SKM-1 treated with dmso at 0.1 percent for 144 hours (cell line): ENCODE measurements at regions not wholly inside any gene's neighbourhood (a gene's known extent, or its start where the extent isn't known, plus 50 kb on each side); places are given as distances from the start of the nearest gene placed in this dataset.
"Not testable (repeated sequence)": the region's sequence is repeated elsewhere in the genome, so short reads cannot be mapped to it uniquely, and the experiment has no call there.

Source experiments
- DNase-seq: peaks from one replicate; lab custom pipeline; 2025; ENCODE audit not compliant: unreplicated experiment; lab: John Stamatoyannopoulos, UW

DNA sequence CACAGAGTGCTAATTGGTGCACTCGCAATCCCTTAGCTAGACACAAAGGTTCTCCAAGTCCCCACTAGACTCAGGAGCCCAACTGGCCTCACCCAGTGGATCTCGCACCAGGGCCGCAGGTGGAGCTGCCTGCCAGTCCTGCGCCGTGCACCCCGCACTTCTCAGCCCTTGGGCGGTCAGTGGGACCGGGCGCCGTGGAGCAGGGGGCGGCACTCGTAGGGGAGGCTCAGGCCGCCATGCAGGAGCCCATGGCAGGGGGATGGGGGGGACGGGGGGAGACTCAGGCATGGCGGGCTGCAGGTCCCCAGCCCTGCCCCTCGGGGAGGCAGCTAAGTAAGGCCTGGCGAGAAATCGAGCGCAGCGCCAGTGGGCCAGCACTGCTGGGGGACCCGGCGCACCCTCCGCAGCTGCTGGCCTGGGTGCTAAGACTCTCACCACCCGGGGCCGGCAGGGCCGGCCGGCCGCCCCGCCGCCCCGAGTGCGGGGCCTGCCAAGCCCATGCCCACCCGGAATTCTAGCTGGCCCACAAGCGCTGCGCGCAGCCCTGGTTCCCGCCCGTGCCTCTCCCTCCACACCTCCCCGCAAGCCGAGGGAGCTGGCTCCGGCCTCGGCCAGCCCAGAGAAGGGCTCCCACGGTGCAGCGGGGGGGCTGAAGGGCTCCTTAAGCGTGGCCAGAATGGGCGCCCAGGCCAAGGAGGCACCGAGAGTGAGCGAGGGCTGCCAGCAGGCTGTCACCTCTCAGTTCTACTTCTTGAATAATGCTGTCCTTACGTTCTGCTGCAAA is 258.2 kb downstream of the GALC start:
- DNase-seq: not testable (repeated sequence)

DNA sequence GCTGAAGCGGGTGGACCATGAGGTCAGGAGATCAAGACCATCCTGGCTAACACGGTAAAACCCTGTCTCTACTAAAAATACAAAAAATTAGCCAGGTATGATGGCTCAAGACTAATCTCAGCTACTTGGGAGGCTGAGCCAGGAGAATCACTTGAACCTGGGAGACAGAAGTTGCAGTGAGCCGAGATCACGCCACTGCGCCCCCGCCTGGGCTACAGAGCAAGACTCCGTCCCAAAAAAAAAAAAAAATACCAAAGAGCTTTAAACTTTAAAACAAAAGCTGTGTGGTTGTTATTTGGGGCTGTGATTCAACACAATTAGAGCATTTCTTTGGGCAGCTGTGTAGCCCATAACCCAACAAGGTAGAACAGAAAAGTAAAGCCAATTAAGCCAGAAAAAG is 259.9 kb downstream of the GALC start:
- not testable (repeated sequence) for DNase-seq

DNA sequence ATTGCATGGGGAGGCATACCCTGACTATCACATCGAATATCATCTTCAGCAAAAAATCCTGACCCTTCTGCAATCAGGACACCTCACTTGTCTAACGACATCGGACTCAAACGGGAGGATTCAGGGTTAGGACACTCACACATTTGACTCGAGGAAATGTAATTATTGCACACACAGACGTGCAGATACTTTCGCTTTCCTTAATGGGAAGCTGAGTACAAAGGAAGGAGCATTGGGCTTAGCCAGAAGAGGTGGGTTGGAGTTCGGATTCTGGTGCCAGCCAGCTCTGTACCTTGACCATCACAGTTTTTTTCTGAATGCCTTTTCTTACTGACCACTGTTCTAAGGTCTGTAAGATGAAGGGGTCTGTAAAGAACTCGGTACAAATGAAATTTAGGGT is 260.4 kb downstream of the GALC start:
- no peak for DNase-seq

DNA sequence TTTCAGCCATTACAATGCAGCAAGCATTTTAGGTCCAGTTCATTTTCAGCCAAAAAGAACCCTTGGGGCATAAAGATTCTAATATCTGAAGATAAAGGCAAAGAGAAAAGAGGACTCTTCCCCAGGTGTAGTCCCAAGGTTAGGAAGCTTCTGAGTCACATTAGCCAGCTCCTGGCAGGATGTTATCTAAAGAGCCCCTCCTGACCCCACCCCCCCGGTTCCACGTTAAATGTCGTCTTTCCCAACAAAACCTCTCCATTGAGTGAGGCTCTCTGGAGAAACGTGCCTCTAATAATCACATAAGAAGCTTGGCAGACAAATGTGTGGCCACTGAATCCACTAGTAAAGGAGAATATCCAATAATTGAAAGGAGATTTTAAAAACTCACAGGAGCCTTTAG is 267.7 kb downstream of the GALC start:
- no peak for DNase-seq

DNA sequence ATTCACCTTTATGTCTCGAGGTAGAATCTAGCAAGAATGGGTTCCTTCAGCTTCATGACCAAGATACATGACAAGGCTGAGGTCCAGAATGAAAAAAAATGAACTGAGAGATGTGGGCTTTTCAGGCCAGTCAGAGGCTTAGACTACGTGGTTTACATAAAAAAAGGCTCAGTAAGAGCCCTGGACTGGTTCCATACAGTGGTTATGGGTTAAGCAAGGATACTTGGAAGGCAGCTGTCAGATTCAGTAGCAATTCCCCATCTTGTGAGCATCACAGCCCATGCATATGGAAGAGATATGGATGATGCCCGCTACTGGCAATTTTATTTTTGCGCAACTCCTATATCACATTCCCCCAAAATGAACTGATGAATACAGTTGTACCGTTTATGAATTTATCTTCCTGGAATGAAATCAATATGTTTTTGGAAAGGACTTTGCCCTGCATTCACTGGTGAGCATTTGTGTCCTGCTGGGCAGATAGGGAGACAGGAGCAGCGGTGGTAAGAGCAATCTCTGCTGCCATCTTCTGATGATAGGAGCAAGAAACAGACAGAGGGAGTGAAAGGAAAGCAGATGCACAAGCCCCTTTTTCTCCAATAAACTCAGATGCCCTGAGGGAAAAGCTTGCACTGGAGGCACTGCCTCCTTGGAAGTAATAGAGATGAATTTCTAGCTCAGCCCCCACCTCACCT is 280.4 kb downstream of the GALC start:
- DNase-seq: no peak

DNA sequence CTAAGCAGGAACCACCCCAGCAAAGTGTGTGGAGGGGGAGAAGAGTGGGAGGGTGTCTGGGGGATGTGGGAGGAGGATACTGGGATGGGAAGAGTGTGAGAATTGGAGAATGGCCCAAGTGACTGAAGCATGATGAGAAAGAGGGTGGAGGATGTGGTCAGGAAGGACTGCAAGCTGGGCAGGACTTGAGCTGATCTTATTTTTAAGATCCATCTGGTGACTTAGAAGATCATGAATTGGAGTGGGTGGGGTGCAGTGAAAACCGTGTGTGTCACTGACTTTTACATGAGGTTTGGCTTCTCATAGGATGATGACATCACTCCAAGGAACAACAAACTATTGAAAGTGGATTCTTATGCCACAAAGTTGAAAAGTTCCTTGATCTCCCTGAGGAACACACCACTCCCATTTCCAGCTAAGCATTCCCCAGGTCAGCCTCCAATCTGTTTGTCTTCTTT is 287.5 kb downstream of the GALC start:
- DNase-seq: no peak

DNA sequence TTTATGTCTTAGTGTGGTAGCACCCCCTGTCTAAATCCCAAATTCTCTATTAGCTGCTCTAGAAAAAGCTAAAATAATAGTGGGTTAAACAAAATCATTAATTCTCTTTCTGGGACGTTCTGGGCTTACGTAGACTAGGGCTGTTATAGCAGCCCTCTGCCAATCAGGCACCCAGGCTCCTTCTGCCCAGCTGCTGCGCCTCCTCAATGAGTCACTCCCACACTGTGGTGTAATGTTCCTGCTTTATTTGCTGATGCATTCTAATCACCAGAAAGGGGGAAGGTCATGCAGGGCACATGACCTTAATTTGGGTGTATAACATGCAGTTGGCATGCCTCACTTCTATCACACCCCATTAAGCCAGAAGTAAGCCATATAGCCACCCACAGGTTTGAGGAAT is 294.5 kb downstream of the GALC start:
- DNase-seq: no peak

DNA sequence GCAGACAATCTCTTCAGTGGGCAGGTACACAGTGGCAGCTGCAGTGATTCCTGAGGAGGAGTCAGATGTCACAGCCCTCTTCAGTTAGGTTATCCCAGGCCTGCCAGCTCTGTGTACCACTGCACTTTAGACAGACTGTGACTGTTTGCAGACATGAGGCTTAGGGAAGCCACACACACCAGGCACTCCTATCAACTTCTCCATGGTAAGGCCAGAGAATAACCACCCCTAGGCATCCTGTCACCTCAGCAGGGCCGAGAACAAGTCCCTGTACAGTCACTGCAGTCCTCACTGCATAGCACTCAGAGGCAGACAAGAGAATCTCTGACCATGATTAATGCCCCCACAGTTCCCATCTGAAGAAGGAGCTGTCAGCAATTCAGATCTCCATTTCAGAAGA is 296.5 kb downstream of the GALC start:
- DNase-seq: no peak

DNA sequence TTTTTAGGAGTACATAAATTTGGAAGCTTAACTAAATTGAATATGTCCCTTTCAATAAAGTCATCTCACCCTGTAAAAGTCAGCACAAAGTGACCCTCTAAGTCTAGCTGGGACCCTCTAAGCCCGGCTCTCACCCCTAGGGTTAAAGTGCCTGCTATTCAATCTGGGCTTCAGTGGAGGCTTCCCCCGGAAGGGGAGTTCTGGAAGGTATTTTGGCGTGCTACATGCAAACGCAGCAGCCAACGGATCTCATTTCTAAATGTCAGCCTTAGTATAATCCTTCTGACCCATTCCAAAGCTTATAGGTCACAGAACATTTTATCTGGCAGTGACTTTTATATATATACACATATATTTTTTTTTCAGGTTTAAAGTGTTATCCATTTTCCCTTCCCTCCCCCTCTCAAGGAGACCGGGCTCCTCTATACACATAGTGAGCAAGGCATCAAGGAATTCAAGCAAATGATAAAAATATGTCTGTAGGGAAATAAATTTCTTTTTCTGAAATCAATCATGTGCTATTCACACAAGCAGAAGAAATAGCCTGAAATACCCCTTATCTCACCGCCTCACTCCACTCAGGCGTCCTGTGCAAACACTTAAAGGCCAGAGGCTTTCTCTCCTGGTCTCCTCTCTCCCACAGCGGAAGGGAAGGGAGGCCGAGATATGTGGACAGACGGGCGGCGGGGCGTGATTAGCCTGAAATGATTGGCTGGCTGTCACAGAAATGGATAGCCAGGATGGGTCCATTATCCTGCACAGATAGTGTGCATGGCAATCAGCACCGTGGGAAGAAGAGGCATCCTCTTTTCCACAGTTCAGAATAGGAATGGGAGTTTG is 301.7 kb downstream of the GALC start:
- DNase-seq: no peak

DNA sequence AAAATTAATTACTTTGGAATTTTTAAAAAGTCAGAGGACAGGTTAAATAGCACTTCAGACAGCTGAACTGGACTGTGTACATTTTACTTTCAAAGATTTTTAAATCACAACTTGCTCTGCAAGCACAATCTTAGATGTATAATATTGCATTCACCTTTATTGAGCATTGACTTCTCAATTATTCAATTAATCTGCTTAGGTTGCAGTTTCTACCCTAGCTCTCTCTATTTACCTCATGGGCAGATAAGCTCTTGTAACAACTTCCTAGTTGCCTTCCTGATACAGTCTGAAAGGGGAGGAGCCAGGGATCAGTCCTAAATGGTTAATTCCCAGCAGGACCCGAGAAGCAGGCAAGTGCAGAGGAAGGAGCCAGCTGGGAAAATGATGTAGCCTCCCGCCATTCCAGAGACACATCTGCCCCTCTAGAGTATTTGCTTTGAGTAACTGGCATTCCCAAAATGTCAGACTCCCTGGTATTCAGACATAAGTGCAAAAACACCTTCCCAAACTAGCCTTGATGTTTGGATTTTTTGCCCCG is 302.8 kb downstream of the GALC start:
- no peak for DNase-seq

DNA sequence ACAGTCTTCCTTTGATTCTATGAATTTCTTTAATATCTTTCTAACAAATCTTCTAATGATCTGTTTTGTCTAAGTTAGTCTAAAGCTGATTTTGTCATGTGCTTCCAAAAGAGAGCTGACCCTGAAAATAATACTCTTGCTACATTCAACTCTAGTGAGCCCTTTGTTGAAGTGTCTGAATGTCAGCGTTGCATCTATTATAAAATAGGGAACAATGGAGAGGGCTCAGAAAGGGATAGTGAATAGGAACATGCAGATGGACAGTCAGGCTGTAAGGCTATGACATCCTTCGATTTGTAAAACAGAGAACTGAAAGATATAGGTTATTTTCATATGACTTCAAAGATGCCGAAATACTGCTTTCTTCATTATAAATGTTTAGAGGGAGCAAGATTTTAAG is 304.5 kb downstream of the GALC start:
- no peak for DNase-seq

DNA sequence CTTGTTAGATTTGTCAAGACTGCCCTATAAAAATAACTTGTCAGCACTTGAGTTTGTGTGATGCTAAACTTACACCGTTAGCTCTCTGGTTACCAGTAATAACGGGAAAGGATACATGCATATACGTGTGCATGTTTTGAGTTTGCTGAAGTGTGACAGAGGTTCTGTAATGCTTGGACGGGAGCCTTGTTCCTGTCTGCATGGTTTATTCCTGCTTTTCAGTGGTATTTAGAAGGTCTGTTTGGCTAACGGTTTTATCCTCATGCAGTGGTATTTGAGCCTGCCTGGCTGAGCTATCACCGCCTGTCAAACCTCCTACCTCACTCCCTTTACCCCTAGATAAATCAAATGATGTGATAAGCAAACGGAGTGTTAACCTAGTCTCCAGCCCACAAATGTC is 305.6 kb downstream of the GALC start:
- no peak for DNase-seq

DNA sequence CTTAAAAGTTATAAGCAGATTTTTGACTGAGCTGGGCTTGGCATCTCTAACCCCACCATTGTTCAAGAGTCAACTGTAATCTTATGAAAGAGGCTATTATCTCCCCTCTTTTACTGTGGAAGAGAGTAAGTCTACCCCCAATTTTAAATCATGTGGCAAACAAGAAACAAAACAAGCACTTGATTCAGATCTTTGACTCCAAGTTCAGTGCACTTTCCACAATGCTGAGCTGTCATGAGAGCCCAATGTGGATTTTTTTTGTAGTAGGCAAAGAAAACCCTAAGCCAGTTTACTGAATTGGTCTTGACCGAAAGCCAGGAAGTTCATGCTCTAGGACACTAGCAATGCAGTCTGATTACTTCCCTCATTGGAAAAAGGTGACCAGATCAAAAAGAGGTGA is 306.2 kb downstream of the GALC start:
- DNase-seq: no peak

DNA sequence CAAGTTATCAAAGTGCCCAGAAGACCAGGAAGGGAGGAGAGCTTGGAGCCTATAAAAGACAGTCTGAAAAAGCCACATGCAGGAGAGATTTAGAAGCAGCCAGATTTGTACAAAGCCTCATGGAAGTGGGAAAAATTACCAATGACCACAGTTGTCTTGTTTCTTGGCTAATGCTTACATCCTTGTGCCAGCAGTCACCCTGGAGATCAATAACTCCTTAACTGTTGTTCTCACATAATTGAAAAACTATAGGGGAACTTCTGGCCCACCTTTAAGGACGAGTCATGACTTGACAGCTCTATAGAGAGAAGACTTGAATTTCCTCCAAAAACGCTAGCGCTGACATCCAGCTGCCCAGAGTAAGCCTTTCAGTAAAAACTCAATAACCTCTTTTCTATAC is 313.1 kb downstream of the GALC start:
- DNase-seq: no peak

DNA sequence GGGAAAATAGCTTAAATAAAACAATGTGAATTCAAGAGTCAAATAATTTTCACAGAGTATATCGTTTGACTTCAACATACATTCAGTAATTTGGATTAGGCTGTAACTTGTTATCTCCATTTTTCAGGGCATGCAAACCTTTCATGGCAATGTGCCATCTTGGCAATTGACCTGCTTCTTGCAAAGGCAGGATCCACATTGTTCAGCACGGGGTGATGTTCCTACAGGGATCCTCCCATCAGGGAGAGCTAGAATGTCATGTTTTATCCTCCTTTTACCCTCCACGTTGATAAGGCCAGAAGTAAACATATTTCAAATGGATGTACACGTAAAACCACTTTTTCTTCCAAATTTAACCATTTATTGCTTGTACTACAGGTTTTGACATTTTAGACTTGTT is 314.4 kb downstream of the GALC start:
- DNase-seq: no peak

DNA sequence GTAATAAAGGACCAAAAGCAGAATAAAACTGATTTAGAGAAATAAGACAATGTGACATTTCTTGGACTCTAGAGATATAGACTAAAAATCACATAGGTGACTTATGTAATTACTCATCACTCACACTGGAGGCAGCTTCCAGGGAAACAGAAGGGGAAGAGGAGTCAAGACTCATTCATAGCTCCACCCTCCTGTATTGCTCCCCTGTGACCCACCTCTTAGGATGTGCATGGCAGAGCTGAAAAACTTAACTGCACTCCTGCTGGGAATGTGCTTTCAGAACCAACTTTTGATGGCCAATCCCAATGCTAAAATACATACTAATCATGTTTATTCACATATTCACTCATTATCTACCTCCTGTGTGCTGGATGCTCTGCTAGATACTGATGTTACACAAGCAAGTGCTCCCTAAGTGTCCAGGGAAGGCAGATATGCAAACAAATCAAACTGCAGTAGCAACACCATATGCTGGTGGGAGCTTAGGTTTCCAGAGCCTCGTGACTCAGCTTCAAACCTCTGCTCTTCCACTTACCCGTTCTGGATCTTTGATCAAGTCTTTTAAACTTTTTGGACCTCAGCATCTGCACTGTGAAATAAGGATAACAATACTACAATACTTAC is 316.1 kb downstream of the GALC start:
- no peak for DNase-seq

DNA sequence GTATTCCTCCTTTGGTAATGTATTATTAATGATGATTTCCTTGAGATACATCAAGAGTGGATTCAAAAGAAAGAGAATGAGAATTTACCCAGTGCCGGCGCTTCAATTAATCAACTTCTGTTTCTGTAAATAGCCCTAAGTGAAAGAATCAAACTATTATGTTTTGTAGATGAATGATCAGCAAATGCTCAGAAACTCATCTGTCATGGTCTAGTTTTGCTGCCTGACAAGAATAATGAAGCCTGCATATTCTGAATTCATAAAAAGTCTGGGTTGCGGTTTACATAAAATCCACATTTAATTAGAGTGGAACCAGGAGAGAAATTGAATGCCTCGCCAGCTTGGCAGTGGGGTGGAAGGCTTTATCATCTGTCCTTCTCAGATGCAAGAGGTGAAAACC is 325.3 kb downstream of the GALC start:
- DNase-seq: no peak

DNA sequence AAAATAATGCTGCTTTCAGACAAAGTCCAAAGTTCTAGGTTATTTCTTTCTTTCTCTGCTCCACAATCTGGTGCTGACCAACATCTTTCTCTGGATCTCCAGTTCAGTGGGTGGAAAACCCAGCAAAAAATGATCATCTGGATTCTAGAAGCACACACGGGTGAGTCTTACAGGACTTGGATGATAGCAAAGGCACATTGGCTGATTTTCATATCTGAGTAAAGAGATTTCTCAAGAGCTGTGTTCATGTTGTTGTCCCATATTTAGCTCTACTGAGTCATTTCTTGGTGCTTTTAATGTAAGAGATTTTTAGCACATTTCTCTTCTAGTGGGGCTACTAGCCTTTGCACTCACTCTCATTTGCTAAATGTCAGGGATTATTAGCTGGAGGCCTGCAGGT is 336.7 kb downstream of the GALC start:
- DNase-seq: no peak

DNA sequence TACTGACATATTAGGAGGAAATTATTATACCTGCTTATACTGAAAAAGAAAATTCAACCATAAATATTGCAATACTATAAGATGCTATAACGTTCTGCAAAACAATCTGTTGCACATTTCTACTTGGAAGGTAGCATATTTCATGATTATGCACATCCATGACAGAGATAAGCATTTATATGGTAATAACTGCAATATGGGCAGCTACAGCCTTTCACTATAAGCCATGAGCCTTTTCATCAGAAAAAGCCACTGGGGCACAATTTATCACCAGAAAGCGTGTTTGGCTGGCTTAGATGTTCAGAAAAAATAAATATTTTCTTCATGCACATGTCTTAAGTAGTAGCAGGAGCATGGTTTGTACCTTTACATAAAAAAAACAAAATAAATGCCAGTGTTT is 340.7 kb downstream of the GALC start:
- DNase-seq: no peak

DNA sequence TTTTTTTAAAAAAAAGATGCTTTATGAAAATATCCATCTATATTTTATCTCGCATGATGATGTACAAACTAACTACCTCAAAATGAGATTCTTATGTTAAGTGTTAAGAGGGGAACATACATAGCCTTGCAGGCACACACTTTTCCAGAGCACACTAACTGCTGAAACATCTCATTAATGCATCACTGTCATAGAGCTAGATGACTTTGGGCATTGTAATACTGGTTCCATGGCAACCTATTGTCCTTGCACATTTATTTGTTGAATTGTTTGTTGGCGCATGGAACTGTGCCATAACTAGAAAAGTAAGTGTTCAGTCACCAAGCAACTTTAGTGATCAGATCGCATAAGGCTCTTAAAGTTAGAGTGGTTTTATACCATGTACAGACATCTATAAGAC is 348.3 kb downstream of the GALC start:
- DNase-seq: no peak

DNA sequence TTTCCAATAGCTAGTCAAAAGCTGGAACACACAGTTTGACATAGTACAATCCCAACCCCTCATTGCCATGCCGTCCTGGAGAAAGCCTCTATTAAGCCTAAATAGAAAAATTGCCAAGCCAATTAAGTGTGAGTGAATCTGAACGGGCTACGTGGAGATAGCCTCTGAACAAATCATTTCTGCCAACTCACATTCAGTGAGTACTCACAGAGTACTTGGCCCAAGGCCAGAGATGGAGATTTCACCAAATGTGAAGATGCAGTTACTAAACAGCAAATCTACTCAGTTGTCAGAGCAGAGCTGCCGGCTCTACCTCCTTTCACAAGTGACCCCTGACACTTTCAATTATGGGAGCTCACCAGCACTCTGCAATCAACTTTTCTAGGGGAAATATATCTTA is 350.0 kb downstream of the GALC start:
- DNase-seq: no peak
